ENCODE measurements at regions not wholly inside any gene's neighbourhood (a gene's known extent, or its start where the extent isn't known, plus 50 kb on each side); places are given as distances from the start of the nearest gene placed in this dataset.

DNA sequence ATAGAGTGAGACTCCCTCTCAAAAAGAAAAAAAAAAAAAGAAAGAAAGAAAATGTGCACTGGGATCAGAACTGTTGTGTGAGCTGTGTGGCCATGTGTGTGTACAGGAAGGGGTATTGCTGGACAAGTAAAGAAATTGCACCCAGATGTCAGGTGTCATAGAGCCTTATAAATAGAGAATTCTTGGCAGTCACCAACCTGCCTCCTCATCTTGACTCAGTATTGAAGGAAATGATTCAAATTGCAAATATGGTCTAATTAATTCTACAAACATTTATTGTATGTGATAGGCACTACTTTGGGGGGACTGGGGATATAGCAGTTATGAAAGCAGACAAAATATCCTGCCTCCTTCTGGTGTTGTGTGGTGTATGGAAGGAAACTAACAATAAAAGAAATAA is 243.8 kb upstream of the TTC14 start:
- TF ChIP-seq HOXA5 (CRISPR knock-in tag; IDR thresholded peaks at IDR 0.05) (no peak), ATF1 (CRISPR knock-in tag; IDR thresholded peaks at IDR 0.05) (no peak), SMARCE1 (IDR thresholded peaks at IDR 0.05; ENCODE audit: borderline replicate concordance) (no peak), SP1 (IDR thresholded peaks at IDR 0.05) (no peak), SP1 (CRISPR knock-in tag; IDR thresholded peaks at IDR 0.05) (no peak), EP300 (IDR thresholded peaks at IDR 0.05; ENCODE audit: low read depth in 2 of 2, low read length in 2 of 2) (no peak), EP300 (CRISPR knock-in tag; IDR thresholded peaks at IDR 0.05; ENCODE audit: borderline replicate concordance) (no peak), ZNF720 (CRISPR knock-in tag; IDR thresholded peaks at IDR 0.05) (no peak), PCBP1 (IDR thresholded peaks at IDR 0.05; ENCODE audit: borderline replicate concordance, low read depth, low read length) (no peak), JUN (CRISPR knock-in tag; IDR thresholded peaks at IDR 0.05) (no peak)
- TF ChIP-seq, protein P1, sequence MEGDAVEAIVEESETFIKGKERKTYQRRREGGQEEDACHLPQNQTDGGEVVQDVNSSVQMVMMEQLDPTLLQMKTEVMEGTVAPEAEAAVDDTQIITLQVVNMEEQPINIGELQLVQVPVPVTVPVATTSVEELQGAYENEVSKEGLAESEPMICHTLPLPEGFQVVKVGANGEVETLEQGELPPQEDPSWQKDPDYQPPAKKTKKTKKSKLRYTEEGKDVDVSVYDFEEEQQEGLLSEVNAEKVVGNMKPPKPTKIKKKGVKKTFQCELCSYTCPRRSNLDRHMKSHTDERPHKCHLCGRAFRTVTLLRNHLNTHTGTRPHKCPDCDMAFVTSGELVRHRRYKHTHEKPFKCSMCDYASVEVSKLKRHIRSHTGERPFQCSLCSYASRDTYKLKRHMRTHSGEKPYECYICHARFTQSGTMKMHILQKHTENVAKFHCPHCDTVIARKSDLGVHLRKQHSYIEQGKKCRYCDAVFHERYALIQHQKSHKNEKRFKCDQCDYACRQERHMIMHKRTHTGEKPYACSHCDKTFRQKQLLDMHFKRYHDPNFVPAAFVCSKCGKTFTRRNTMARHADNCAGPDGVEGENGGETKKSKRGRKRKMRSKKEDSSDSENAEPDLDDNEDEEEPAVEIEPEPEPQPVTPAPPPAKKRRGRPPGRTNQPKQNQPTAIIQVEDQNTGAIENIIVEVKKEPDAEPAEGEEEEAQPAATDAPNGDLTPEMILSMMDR (CRISPR knock-in tag; IDR thresholded peaks at IDR 0.05) = no peak
- TF ChIP-seq, protein P2, sequence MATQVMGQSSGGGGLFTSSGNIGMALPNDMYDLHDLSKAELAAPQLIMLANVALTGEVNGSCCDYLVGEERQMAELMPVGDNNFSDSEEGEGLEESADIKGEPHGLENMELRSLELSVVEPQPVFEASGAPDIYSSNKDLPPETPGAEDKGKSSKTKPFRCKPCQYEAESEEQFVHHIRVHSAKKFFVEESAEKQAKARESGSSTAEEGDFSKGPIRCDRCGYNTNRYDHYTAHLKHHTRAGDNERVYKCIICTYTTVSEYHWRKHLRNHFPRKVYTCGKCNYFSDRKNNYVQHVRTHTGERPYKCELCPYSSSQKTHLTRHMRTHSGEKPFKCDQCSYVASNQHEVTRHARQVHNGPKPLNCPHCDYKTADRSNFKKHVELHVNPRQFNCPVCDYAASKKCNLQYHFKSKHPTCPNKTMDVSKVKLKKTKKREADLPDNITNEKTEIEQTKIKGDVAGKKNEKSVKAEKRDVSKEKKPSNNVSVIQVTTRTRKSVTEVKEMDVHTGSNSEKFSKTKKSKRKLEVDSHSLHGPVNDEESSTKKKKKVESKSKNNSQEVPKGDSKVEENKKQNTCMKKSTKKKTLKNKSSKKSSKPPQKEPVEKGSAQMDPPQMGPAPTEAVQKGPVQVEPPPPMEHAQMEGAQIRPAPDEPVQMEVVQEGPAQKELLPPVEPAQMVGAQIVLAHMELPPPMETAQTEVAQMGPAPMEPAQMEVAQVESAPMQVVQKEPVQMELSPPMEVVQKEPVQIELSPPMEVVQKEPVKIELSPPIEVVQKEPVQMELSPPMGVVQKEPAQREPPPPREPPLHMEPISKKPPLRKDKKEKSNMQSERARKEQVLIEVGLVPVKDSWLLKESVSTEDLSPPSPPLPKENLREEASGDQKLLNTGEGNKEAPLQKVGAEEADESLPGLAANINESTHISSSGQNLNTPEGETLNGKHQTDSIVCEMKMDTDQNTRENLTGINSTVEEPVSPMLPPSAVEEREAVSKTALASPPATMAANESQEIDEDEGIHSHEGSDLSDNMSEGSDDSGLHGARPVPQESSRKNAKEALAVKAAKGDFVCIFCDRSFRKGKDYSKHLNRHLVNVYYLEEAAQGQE (IDR thresholded peaks at IDR 0.05; ENCODE audit: borderline replicate concordance in 1 of 2, low read depth in 1 of 2, low read length in 2 of 2) = no peak
